Embryonic facial prominence (tissue), 1 donor: ENCODE measurements at regions not wholly inside any gene's neighbourhood (a gene's known extent, or its start where the extent isn't known, plus 50 kb on each side); places are given as distances from the start of the nearest gene placed in this dataset.

Experiments
- DNase-seq: peaks from one replicate; pipeline ENCODE4 v3.0.0-alpha.2; 2016; ENCODE audit errors: extremely low spot score

DNA sequence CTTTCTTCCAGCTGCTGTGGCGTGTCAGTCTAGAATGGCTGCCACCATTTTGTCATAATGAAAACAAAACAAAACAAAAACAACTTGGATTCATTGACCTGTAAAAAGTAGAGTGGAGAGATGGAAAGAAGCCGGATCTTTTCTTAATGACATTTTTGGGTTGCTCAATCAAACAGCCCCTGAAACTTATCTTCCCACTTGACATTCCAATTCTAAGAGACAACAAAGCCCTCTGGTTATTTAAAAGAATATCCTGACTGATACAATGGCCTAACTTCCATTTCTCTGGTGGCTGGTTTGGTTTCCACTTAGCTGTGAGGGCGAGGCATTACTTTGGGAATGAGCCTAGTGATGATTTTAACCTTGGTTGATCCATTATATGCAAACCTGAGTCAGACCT, 123.7 kb downstream of the AQP4 start:
- no peak for DNase-seq

DNA sequence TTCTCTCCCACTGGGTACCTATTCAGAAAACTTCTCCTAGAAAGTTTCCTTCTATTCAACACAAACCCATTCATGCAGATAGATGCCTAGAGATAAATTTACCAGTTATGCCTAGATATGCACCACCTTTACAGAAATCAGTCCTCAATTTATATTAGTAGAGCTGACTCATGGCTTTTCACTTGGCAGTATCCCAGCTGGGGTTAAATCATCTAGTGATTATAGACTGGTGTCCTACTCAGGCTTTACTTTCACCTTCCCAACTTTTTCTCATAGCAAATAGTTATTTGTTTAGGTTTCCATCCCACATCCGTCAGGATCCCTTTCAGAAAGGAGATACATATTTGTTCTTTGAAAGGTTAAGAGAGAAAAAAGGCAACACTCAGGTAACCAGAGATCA, 124.5 kb downstream of the AQP4 start:
- DNase-seq = no peak

DNA sequence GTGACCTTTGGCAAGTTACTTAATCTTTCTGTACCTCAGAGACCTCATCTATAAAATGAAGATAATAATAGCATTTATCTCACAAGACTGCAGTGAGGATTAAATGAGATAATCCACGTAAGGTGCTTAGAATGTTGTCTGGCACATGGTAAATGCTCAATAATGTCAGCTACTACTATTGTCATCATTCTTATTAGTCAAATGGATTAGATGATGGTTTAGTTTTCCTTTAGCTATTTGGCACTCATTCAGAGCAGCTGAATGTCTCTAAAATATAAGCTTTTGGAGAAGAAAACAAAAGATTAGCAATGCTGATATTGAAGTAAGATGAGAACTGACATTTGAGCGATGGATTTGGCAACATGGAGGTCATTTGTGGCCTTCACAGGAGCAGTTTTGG, 125.1 kb downstream of the AQP4 start:
- DNase-seq = no peak

DNA sequence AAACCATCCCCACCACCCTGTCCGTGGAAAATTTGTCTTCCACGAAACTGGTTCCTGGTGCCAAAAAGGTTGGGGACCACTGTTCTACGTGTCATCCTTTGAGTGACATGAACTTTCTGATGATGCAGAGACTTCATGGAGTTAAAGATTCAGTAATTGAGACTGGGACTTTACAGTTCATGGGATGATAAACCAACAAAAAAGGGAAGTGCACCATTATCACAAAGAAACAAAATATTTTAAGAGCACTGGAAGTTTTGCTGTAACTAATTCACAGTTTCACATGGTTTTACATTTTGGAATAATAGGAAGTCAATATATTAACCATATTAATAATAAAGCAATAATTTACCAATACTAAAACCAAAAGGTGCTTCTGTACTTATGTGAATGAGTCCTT, 126.8 kb downstream of the AQP4 start:
- no peak for DNase-seq

DNA sequence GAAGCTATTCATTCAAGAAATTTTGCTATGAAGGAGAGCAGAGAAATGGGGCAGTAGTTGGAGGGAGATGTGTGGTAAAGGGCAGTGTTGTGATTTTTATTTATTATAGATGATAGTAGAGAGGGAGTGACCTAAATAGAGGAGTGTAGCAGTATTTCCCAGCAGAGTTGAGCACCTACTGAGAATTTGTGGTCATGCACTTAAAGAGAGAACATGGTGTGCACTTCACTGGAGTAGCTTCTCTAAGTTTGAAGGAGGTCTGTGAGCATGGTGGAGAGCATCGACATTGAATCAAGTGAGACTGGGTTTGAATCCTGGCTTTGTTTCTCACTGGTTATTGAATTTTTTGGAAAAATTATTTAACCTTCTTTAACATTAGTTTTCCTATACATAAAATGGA, 129.2 kb downstream of the AQP4 start:
- DNase-seq = no peak

DNA sequence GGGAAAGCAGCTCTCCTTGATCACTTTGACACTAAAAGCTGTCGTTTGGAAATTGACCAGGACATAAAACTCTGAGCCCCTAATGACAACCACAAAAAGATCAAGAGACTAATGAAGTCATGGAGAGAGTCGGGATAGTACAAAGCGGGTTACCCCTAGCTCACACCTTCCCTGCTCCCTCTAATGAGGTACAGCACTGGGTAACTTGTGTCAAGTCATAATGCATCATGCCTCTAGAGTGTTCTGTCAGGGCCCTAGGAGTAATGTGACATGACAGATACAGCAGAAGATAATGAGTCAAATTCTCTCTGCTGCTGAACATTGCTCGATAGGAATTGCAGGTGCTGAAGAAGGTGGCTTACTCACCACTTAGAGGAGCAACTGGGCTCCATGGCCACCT, 130.7 kb downstream of the AQP4 start:
- no peak for DNase-seq

DNA sequence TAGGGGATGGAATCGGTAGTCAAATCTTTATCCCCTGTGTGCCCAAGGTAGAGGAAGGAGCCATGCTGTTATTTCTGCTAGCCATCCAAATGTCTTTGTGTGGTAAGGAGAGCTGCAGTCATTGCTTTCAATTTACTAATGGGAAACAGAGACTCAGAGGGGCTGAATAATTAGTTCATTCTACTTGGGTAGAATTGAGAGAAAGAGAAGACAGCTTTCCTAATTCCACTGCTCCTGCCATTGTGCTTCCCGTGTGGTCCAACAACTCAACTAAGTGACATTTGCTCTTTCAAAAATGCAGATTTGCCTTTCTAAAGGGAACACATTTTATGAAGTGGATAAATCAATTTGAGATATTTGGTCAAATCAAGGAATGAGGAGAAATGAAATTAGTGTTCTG, 136.1 kb downstream of the AQP4 start:
- no peak for DNase-seq

DNA sequence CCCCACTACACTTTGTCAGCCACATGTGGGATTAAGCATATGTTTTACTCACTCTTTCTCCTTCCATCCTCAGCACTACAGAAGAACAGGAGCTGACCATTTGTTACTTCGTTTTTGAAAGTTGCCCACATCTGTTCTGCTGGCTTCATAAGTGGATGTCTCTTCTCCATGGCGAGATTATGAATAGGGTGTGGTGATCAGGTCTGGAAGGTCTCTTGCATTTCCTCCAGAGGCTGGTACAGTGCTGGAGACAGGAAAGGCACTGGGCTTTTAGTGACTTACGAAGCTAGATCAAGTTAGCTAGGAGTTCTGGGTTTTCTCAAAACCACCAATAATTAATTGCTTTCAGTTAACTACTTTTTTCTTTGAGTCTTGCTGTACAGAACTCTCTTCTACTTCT, 136.5 kb downstream of the AQP4 start:
- no peak for DNase-seq

DNA sequence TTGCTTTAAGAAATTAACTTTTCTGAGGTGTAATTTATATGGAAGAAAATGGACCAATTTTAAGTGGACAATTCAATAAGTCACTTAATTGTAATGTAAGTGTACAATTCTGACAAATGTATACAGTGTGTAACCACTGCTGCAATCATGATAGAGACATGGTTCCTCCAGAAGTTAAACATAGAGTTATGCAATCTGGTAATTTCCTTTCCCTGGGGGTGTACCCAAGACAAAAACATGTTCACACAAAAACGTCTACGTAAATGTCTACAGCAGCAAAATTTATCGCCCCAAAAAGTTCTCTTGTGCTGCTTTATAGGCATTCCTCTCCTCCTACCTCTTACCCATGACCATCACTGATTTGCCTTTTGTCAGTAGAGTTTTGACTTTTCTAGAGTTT, 141.5 kb downstream of the AQP4 start:
- DNase-seq = no peak

DNA sequence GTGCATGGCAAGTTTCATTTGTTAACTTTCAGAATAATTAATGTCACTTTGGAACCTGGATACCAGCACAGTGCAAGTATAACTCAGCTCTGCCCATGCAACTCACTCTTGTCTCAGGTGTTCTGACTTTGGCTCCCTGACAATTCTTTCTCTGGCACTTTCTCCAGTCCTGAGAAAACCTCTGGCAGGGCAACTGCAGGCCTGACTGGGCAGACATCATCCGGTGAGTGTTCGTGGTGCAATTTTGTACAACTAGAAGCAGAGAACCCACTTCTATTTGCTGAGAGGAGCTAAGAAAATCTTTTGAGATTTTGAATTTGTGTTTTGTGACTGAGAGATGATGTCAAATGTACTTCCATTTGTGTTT, 143.0 kb downstream of the AQP4 start:
- DNase-seq = no peak

DNA sequence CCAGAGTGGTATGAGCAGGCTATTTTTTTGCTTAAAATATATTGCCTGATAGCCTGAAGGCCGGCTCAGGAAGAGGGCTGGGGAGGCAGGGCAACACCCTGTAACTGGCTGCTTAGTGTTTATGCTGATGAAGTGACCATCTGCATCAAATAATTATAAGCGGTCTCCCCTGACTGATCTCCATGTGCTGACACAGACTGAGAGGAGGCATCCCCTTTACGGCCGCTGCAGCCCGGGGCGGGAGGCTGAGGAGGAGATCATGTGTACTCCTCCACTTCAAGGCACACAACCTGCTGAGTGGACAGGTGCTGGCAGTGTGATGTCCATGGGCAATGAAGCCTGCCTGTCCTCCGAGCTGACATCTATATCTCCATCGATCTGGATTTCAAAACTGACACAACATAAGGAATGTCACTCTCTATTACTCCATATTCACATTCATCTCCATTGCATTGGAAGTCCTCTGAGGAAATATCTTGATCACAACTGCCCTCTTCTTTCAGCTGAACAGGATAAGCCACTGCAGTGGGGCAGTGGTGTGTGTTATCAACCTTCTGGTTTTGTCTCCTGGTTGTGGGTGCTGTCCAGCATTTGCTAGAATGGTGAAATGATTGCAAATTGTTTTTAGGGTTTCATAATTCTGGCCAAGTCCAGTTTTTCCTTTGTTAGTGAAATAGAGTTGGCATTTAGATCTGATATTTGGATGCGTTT, 143.5 kb downstream of the AQP4 start:
- DNase-seq = no peak

DNA sequence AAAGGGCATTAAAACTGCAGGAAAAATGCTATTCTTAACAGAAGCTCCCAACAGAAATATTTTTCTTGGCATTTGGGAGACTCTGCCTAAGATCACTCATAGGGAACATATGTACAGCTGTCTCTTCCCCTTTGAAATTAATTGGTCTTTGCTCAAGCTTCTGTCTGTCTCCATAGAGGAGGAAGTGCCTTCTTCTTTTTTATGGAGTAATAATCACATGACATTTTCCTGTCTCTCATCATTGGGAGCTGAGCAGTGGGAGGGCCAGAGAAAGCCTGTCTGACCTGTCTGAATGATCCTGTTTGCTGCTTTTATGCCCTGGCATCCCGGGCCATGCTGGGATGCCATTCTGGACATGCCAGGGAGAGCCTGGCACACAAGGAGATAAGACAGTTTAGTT, 145.6 kb downstream of the AQP4 start:
- DNase-seq = no peak

DNA sequence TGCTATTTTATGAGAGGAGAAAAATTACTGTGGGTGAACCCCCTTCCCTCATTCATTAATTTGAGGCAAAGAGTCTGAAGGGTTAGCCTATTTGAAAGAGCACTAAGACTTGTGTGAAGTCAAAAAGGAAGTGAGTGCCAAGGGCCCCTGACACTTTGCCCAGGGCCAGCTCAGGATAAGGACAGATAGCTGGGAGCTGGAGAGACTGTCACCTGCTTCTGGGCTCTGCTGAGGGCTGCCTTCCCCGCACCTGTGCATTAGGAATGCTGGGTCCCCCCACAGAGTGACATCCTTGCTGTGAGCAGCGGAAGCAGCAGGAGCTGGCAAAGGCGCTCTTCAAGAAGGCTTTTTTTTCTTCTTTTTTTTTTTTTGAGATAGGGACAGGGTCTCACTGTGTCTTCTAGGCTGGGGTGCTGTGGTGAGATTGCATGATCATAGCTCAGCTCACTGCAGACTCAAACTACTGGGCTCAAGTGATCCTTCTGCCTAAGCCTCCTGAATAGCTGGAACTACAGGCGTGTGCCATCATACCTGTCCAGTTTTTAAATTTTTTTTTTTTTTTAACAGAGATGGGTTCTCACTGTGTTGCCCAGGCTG, 148.3 kb downstream of the AQP4 start:
- no peak for DNase-seq

DNA sequence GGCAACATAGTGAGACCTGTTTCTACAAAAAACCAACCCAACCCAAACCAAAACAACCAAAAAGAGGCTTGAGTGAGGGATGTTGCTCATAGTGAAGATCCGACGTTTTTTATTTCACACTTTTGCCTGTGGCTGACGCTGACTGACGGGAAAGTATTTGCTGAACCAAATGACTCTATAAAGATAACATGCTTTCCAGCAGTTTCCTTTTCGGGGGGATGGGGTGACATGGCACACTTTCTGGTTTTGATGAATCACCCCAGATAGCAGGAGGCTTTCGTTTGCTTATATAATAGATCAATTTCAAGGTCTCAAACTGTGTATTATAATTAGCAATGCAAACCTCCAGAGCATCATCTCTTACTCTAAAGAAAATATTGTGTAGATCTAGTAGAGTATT, 150.8 kb downstream of the AQP4 start:
- no peak for DNase-seq

DNA sequence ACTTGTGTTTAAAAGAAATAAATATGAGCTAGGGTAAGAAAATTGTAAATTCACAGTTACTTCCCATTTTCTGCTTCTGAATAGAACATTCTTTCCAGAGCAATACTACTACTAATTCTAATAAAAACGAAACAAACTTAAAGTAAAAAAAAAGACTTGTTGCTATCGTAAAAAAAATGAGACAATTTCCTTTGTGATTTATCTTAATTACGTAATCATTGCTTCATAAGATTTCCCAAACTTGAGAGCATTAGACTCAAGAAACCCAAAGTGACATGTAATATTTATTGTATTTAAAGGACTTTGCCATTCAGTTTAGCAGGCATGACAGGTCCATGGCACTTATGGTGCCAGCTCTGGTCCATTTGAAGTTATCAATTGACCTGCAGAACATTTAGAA, 153.8 kb downstream of the AQP4 start:
- no peak for DNase-seq

DNA sequence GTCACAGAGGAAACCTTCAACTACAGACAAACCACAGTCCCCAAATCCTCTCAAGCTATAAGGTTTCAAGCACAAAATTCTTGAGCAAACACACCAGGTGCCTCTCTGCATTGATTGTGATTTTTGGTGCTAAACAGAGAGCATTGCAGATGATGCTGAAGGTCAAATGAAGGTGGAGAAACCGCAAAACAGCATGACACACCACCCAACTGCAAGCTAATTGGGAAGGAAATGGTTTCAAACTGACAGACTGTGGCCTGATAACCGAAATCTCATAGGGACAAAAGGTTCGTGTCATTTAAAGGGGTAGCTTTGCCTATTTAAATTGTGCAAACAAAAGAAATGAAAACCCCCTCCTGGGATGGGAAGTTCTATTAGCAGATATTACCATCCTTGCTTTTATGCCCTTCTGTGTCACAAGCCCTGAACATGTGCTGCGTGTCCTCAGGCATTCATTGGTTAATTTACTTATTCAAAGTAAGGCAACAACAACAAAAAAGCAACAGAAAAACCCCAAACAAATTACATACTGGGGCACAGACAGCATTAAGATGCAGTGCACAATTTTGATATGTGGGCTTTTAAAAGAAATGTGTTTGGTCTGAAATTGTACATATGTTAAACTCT, 154.9 kb downstream of the AQP4 start:
- no peak for DNase-seq

DNA sequence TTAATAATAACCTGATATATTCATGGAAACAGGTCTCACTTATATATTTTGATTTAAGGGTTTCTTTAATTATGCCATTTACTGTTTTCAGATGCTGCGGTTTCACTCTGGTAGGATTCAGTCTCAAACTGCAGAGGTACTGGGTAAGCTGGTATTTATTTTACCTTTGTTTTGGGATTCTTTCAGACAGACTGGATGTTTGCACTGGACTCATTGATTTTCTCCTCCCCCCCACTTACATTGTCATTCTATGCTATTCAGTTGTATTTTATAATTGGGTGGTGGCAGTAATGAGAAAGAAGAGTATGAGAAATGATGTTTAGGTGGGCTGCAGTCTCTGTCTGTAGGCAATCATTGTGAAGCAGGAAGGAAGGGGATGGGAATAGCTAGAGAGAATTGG, 155.6 kb downstream of the AQP4 start:
- DNase-seq = no peak

DNA sequence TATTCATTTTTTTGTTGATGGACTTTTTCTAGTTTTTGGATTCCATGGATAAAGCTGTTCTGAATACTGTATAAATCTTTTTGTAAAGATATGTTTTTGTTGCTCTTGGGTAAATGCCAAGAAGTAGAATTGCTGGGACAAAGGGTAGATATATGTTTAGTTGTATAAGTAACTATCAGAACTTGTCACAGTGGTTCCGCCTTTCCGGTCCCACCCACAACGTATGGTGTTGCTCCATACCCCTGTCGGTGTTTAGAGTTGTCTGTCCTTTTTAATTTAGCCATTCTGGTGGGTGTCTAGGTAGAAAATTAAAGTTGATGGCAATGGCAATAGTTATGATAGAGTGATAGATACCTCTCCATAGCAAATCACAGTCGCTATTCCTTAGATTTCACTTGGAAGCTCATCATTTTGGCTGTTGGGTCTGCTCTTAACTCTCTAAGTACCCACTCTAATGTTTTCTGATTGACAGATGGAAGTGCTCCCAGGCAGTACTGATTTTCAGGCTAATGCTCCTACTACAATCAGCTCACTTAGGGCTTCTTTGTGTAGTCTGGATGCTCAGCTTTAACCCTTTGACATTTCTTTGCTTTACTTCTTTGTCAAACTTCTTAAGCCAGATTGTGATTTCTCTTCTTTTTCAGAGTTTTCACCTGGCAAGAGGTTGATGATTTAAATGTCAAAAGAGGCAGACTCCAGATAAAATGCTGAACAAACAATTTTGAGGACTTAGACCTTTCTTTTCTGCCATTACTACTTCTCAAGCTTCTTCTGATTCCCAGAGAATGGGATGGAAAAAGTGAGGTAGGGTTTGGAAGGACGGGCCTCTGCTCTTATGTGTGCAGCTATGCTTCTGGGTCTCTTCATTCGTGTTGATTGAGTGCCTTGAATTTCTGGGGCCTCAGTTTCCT, 156.4 kb downstream of the AQP4 start:
- DNase-seq = no peak

DNA sequence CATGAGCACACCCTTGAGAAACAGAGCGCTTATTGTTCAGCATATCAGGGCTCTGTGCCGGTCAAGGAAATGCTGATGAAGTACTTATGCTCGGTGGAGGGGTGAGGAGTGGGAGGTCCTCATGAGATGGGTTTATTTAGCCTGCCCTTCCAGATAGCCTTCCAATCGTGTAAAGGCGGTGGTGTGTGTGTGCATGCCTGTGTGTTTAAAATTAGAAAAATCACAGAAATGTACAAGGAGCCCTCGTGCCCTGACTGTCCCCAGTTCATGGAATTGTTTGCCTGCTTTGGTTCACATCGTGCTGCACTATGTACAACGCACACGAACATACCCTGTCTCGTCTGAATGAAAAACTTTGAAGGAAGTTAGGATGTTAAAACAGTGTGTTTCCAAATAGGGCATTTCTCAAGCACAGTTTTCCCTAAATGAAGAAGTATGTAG, 158.6 kb downstream of the AQP4 start:
- DNase-seq = no peak

DNA sequence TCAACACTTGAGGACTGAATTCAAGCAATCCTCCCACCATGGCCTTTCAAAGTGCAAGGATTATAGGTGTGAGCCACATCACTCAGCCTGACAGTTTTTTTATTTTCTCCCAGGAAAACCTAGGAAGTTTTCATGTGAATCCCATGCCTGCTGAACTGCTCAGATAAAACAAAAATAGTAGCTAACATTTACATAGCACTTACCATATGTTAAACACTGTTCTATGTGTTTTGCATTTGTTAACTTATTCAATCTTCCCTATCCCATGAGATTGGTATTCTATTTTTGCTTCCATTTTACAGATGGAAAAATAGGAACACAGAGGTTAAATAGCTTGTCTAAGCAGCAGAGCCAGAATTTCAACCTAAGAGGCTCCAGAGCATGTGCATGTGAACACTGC, 157.4 kb upstream of the KCTD1 start:
- no peak for DNase-seq

DNA sequence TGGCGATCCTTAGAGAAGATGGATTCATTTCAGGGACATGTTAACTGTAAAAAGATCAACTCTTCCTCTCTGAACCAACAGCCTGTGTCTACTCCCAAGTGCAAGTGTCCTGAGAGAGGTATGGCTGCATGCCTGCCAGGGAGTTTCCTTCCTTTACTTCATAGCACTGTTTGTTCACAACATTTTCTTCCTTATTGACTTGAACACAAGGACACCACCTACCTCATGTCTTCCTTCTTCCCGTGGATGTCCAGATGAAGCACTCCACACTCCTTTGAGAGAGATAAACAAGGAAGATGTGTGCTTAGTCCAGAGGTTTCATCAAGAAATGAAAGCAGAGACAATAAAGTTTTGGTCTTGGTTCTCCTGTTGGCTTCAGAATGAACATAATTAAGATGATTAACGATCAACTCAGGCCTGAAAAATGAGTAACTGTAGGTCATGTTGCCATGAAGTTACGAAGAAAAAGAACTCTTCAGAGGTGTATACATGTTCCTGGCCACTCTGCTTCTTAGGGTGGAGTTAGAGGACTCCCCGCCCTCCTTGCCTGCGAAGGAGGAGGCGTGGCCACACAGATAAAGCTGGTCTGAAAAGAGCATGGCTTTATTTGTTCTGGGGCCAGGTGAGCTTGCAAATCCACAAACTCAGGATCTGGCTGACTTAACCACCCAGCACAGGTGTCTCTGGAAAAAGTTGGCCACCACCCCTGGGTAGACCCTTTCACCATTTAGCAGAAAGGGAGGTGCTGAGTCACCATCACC, 155.0 kb upstream of the KCTD1 start:
- no peak for DNase-seq

DNA sequence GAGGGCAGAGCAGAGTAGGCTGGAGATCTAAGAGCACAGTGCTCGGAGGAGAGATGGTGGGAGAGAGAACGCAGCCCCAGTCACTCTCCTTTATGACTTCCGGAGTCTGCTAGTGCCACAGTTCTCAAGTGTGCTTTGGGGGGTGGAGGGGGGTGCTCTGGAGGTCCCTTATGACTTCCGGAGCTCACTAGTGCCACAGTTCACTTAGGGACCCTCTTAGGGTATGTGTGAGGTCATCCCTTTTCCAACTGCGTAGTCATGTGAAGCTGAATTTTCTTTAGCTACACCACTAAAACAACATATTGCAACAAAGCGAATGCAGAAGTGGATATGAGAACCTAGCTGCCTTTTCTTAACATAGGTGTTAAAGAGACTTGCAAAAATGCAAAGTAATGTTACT, 153.7 kb upstream of the KCTD1 start:
- no peak for DNase-seq
